Omental fat pad (tissue), 3 donors: ENCODE measurements at regions not wholly inside any gene's neighbourhood (a gene's known extent, or its start where the extent isn't known, plus 50 kb on each side); places are given as distances from the start of the nearest gene placed in this dataset.

ENCODE experiments used
- ATAC-seq: fragments of 150-250 bp; one replicate; pipeline ENCODE4 v1.9.1; 2016; ENCODE audit warnings: mild to moderate bottlenecking, moderate library complexity; ENCODE audit not compliant: low FRiP score
- DNase-seq: peaks from one replicate; pipeline ENCODE4 v3.0.0-alpha.2; 2019; ENCODE audit warnings: low spot score
- TF ChIP-seq, protein P1 (sequence below), 3 donors: fragments of 450-650 bp; IDR thresholded peaks; one replicate each; pipeline ENCODE4 v1.5.1; 2016 to 2017; ENCODE audit warnings: antibody characterized with exemption in 3 of 3, mild to moderate bottlenecking in 3 of 3, moderate library complexity in 2 of 3

DNA sequence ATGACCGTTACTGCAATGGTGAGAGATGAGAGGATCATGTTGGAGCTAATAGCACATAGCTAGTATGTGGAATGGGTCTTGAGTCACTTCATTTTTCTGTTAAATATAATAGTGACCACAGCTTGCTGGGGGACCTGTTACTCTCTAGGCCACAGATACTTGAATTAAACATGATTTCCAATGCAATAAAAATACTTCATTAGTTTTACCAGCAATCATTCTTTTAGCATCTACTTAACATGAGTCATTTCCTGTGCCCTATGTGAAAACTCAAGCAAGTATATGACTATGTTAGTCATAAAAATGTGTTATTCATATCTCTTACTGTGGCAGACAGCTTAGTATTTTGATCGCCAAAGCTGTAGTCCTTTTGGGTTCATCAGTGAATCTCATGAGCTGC, 798.8 kb downstream of the SLC16A7 start:
- DNase-seq, result no peak
- ATAC-seq, result no peak
- TF ChIP-seq, protein P1, sequence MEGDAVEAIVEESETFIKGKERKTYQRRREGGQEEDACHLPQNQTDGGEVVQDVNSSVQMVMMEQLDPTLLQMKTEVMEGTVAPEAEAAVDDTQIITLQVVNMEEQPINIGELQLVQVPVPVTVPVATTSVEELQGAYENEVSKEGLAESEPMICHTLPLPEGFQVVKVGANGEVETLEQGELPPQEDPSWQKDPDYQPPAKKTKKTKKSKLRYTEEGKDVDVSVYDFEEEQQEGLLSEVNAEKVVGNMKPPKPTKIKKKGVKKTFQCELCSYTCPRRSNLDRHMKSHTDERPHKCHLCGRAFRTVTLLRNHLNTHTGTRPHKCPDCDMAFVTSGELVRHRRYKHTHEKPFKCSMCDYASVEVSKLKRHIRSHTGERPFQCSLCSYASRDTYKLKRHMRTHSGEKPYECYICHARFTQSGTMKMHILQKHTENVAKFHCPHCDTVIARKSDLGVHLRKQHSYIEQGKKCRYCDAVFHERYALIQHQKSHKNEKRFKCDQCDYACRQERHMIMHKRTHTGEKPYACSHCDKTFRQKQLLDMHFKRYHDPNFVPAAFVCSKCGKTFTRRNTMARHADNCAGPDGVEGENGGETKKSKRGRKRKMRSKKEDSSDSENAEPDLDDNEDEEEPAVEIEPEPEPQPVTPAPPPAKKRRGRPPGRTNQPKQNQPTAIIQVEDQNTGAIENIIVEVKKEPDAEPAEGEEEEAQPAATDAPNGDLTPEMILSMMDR (IDR thresholded peaks at IDR 0.05), result no peak

DNA sequence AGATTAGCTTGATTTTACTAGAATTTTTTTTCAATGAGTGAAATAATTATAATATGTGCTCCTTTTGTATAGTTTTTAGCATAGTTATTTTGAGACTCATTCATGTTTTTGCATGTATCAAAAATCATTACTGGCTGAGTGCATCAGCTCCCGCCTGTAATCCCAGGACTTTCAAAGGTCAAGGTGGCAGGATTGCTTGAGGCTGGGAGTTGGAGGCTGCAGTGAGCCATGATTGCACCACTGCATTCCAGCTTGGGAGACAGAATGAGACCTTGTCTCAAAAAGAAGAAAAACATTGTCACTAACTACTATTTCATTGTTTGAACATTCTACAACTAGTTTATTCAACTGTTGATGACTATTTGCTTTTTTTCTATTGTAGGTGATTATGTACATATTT, 802.7 kb downstream of the SLC16A7 start:
- no peak for ATAC-seq
- TF ChIP-seq, protein P1 (IDR thresholded peaks at IDR 0.05), result no peak
- DNase-seq, result no peak

DNA sequence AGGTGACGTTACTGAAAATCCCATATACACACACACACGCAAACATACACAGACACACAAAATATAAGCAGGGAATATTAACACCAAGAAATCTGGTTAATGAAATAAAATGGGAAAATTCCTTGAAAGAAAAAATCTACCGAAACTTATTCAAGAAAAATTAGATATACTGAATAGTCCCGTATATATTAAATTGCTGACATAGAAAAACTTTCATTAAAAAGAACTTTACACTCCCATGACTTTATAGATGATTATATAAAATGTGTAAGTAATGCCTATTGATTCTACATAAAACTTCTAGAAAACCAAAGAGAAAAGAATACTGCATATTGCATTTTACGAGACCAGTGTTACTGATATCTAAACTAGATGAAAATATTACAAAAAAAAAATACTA, 803.2 kb downstream of the SLC16A7 start:
- no peak for DNase-seq
- no peak for ATAC-seq
- TF ChIP-seq, protein P1 (IDR thresholded peaks at IDR 0.05), result no peak

DNA sequence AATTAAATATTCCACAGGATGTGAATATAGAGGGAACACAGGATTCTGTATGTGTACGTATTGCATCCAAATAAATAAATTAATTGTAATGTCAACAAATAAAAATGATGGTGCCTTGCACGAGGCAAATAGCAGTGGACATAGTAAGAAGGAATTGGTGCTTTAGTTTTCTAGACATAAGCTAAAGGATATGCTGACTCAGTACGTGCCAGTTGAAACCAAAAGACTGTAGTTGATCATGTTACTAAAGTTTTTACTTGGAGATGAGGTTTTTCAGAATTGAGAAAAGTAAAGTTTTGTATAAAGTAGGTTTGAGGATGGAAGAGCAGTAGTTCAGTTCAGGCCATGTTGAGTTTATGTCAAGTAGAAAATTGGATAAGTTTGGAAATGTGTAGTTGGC, 807.2 kb downstream of the SLC16A7 start:
- DNase-seq (no peak), ATAC-seq (no peak)
- TF ChIP-seq, protein P1 (IDR thresholded peaks at IDR 0.05), result no peak

DNA sequence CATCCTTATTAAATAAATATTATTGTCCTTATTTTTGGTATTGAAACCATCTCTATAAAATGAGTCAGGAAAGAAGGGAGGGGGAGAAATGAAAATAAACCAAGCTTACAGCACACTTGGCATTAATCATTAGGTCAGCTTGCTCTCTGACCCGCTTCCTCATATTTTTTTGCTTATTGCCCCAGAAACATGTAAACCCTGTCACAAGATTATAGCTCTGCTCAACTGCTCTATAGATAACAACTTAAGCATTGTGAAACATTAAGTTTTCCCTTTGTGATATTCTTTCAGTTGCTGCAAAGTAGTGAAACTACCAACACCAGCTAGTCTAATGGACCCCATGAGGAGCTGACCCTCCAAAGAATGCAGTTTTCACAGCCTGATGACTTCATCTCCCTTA, 819.5 kb downstream of the SLC16A7 start:
- ATAC-seq, result no peak
- TF ChIP-seq, protein P1 (IDR thresholded peaks at IDR 0.05), result no peak
- DNase-seq, result no peak

DNA sequence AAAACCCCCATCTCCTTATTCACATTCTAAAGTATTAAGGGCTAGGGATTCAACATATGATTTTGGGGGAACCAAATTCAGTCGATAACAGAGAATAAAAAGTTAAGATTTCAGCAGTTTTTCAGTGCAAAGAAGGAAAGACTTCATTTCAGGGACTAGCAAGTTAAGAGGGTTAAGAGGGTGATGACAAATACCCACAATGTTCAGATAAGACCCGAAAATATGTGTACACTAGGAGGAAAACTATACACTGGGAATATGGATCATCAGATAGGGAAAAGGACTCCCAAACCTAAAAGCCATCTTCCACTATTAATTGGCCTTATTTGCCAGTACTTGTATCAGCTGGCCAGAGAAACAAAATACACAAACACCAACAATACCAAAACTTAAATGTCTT, 824.2 kb downstream of the SLC16A7 start:
- ATAC-seq, result no peak

DNA sequence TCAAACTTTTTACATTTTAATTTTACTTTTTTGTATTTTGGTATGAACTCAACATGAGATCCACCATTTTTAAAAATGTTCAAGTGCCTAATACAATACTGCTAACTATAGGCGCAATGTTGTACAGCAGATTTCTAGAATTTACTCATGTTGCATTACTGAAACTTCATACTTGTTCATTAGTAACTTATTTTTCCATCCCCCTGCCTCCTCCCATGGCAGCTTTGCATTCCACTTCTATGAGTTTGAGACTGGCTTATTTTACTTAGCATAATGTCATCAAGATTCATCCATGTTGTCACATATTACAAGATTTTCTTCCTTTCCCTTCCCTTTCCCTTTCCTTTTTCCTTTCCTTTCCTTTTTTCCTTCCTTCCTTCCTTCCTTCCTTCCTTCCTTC, 825.9 kb downstream of the SLC16A7 start:
- ATAC-seq (no peak), DNase-seq (no peak)
- TF ChIP-seq, protein P1 (IDR thresholded peaks at IDR 0.05), result no peak

More for the DNA sequence above, 824.2 kb downstream of the SLC16A7 start:
- DNase-seq, result no peak
- TF ChIP-seq, protein P1 (IDR thresholded peaks at IDR 0.05), result no peak
